ENCODE measurements at regions not wholly inside any gene's neighbourhood (a gene's known extent, or its start where the extent isn't known, plus 50 kb on each side); places are given as distances from the start of the nearest gene placed in this dataset.

DNA sequence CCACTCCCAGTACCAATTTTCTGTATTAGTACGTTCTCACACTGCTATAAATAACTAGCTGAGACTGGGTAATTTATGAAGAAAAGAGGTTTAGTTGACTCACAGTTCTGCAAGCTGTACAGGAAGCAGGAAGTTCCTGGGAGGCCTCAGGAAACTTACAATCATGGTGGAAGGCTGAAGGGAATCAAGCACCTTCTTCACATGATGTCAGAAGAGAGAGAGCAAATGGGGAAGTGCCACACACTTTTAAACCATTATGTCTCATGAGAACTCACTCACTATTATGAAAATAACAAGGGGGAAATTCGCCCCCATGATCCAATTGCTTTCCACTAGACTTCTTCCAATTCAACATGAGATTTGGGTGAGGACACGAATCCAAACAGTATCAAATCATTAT lies 271.4 kb downstream of the ETS1 start:
- no TSS peak for BruUV-seq (replicated peaks)

More for the DNA sequence above, 271.4 kb downstream of the ETS1 start:
- no peak for TF ChIP-seq EZH2 (IDR thresholded peaks at IDR 0.05; ENCODE audit: borderline replicate concordance, low read depth, low read length, severe bottlenecking)
- TF ChIP-seq MAX (IDR thresholded peaks at IDR 0.05; ENCODE audit: insufficient read depth, insufficient read length), result no peak
- TF ChIP-seq GATA2 (IDR thresholded peaks at IDR 0.05; ENCODE audit: insufficient read depth, insufficient read length, low read depth, low read length), result no peak
- TF ChIP-seq POLR2AphosphoS5 (IDR thresholded peaks at IDR 0.05; ENCODE audit: insufficient read depth, low read depth, low read length), result no peak
- no peak for TF ChIP-seq FOS (IDR thresholded peaks at IDR 0.05; ENCODE audit: borderline replicate concordance, insufficient read depth, low read length)
- no peak for TF ChIP-seq CTCF (IDR thresholded peaks at IDR 0.05; ENCODE audit: extremely low read depth in 1 of 2, insufficient read depth in 1 of 2, low read depth in 1 of 2, low read length in 2 of 2)
- H3K36me3 ChIP-seq (ENCODE audit: control insufficient read depth in 2 of 2, extremely low read depth in 1 of 2, insufficient read depth in 2 of 2, low read length in 2 of 2), result no peaks in the 10 kb centered on the region
- intact Hi-C loops (cut with micrococcal nuclease), result loop anchor here (2.0 kb wide), 1 partner anchor 19 kb away; no protein-coding TSS in a partner anchor
- H4K20me1 ChIP-seq (replicated peaks; ENCODE audit: control insufficient read depth, extremely low read depth, insufficient read depth, low read length), result no peaks in the 10 kb centered on the region
- DNase-seq (ENCODE audit: low read depth, low spot score) (no peak), FAIRE-seq (no peak)
- no peaks in the 10 kb centered on the region for H3K9me1 ChIP-seq (replicated peaks; ENCODE audit: control insufficient read depth, extremely low read depth, insufficient read depth, low read length)
- no peaks in the 10 kb centered on the region for H3K9me3 ChIP-seq (replicated peaks; ENCODE audit: control insufficient read depth, insufficient read depth, low read length)
- no peak overlapping the region for H3K27ac ChIP-seq (ENCODE audit: insufficient read depth, low read depth, low read length)
- H3K4me2 ChIP-seq (ENCODE audit: insufficient read depth, low read length), result no peak overlapping the region
- no peaks in the 10 kb centered on the region for H3K79me2 ChIP-seq (ENCODE audit: control insufficient read depth, insufficient read depth, low read length)
- H3K27me3 ChIP-seq (ENCODE audit: control insufficient read depth in 2 of 2, insufficient read depth in 2 of 2, low read length in 2 of 2), result no peaks in the 10 kb centered on the region
- ChIA-PET POLR2A (no interaction called here), CTCF (no interaction called here)
- H3K4me3 ChIP-seq (replicated peaks in 1 of 3; ENCODE audit: insufficient read depth in 1 of 3, low read depth in 1 of 3, low read length in 3 of 3), result no peak overlapping the region
- H2AFZ ChIP-seq (ENCODE audit: low read depth, low read length), result no peak overlapping the region
- no peaks in the 10 kb centered on the region for H3K4me1 ChIP-seq (ENCODE audit: control insufficient read depth, extremely low read depth, insufficient read depth, low read length)
- no peak overlapping the region for H3K9ac ChIP-seq (replicated peaks; ENCODE audit: extremely low read depth, insufficient read depth, low read length)
- dilution Hi-C loops (cut with MboI; ENCODE audit: extremely low pct_ligation_motif_present, low sequenced_read_pairs), result loop anchor here (25.0 kb wide), 1 partner anchor 321 kb away; no protein-coding TSS in a partner anchor

All from endothelial cell of umbilical vein (primary cell).